Panc1 (cell line): ENCODE measurements at regions not wholly inside any gene's neighbourhood (a gene's known extent, or its start where the extent isn't known, plus 50 kb on each side); places are given as distances from the start of the nearest gene placed in this dataset.
"Not testable (repeated sequence)": the region's sequence is repeated elsewhere in the genome, so short reads cannot be mapped to it uniquely, and the experiment has no call there.

Experiments used
- ATAC-seq: fragments of 200-7000 bp; cut with Tn5 transposase; 2 replicates; pipeline ENCODE4 v1.9.1; 2020; ENCODE audit warnings: mild to moderate bottlenecking, moderate library complexity
- BruUV-seq: library from RNA; stranded (reverse); fragments of 400-500 nt; replicated peaks from 2 replicates; lab custom pipeline; 2021; lab: Mats Ljungman, UMichigan
- CTCF ChIA-PET: fragments of 300-600 bp; sonication (Branson Sonifier 250); formaldehyde crosslinking; loops from one replicate; lab custom pipeline; 2022; ENCODE audit warnings: antibody characterized with exemption; lab: Charles Lee
- POLR2A ChIA-PET: fragments of 300-600 bp; sonication (Branson Sonifier 250); formaldehyde crosslinking; loops from one replicate; lab custom pipeline; 2022; ENCODE audit warnings: antibody characterized with exemption; lab: Charles Lee
- DNase-seq: peaks from one replicate; pipeline ENCODE4 v3.0.0-alpha.2; 2010; ENCODE audit warnings: low read depth, low spot score
- H3K27ac ChIP-seq: 2 replicates; pipeline ENCODE4 v1.5.1; 2011; ENCODE audit warnings: mild to moderate bottlenecking, low read length, inconsistent platforms
- H3K27me3 ChIP-seq: fragments of 200-500 bp; sonication (Bioruptor generic); 2 replicates; pipeline ENCODE4 v1.6.0; 2014; ENCODE audit warnings: low read length, inconsistent platforms; ENCODE audit not compliant: control insufficient read depth, insufficient read depth
- H3K36me3 ChIP-seq: fragments of 200-500 bp; sonication (Bioruptor generic); 2 replicates; pipeline ENCODE4 v1.5.1; 2014; ENCODE audit warnings: inconsistent platforms, mild to moderate bottlenecking, low read length, moderate library complexity; ENCODE audit not compliant: control insufficient read depth, insufficient read depth
- H3K4me1 ChIP-seq: 2 replicates; pipeline ENCODE4 v1.5.1; 2011; ENCODE audit warnings: inconsistent platforms, mild to moderate bottlenecking, low read length, moderate library complexity; ENCODE audit not compliant: control insufficient read depth, insufficient read depth
- H3K4me3 ChIP-seq, 2 experiments: 2 replicates each; pipeline ENCODE4 v1.5.1; 2011 to 2012; ENCODE audit warnings: low read depth in 2 of 2, low read length in 2 of 2, mild to moderate bottlenecking in 2 of 2, inconsistent platforms in 1 of 2, moderate library complexity in 1 of 2
- H3K9me3 ChIP-seq: fragments of 200-500 bp; sonication (Bioruptor generic); 2 replicates; pipeline ENCODE4 v1.5.1; 2014; ENCODE audit warnings: low read depth, mild to moderate bottlenecking, inconsistent platforms, low read length, moderate library complexity; ENCODE audit not compliant: control insufficient read depth, insufficient read depth
- POLR2AphosphoS5 ChIP-seq: IDR thresholded peaks from 2 replicates; pipeline ENCODE4 v1.6.1; 2012; ENCODE audit warnings: mild to moderate bottlenecking, low read depth, low read length, moderate library complexity
- SIN3A ChIP-seq: IDR thresholded peaks from 2 replicates; pipeline ENCODE4 v1.6.1; 2012; ENCODE audit warnings: low read depth, mild to moderate bottlenecking, low read length, moderate library complexity, borderline replicate concordance; ENCODE audit not compliant: insufficient read depth
- TCF7L2 ChIP-seq: IDR thresholded peaks from 2 replicates; pipeline ENCODE4 v1.6.1; 2011; ENCODE audit warnings: mild to moderate bottlenecking, low read depth, low read length, inconsistent platforms
- in situ Hi-C: cut with HindIII; loops from 2 replicates; pipeline ENCODE4 v1.10.0; 2016; ENCODE audit warnings: low sequenced_read_pairs, low pct_unique_long_range_greater_than_20kb
- intact Hi-C: fragments of 100-400 bp; cut with micrococcal nuclease; formaldehyde crosslinking; loops from one replicate; pipeline ENCODE4 v1.10.0; 2022; ENCODE audit not compliant: unreplicated experiment
- TF ChIP-seq, protein P1 (sequence below): fragments of 450-650 bp; IDR thresholded peaks from 2 replicates; pipeline ENCODE4 v1.5.1; 2017; ENCODE audit warnings: mild to moderate bottlenecking
- TF ChIP-seq, protein P2 (sequence below), 2 experiments: IDR thresholded peaks; 2 replicates each; pipeline ENCODE4 v1.6.1; 2011 to 2012; ENCODE audit warnings: low read depth in 2 of 2, control low read depth in 1 of 2, low read length in 1 of 2, mild to moderate bottlenecking in 1 of 2, moderate library complexity in 1 of 2; ENCODE audit not compliant: insufficient read depth in 1 of 2

DNA sequence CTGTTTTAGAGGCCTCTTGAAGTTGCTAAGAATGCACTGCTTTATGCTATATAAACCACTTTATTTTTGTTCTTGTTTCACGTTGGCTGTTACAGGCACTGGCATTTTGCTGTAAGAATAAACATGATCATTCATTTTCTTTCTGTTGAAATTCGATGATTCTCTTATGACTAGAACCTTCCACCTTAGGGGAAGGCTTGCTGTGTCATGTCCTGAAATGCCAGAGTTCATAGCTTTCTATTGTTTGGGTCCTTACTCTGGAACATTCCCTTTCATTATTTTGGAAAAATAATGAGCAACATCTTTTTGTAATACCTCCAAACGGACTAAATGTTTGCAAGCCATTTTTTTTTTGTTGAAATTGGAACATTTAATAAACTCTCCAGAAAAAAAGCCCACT is 495.1 kb upstream of the POT1 start:
- no peak for TF ChIP-seq TCF7L2
- TF ChIP-seq, protein P1, sequence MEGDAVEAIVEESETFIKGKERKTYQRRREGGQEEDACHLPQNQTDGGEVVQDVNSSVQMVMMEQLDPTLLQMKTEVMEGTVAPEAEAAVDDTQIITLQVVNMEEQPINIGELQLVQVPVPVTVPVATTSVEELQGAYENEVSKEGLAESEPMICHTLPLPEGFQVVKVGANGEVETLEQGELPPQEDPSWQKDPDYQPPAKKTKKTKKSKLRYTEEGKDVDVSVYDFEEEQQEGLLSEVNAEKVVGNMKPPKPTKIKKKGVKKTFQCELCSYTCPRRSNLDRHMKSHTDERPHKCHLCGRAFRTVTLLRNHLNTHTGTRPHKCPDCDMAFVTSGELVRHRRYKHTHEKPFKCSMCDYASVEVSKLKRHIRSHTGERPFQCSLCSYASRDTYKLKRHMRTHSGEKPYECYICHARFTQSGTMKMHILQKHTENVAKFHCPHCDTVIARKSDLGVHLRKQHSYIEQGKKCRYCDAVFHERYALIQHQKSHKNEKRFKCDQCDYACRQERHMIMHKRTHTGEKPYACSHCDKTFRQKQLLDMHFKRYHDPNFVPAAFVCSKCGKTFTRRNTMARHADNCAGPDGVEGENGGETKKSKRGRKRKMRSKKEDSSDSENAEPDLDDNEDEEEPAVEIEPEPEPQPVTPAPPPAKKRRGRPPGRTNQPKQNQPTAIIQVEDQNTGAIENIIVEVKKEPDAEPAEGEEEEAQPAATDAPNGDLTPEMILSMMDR = no peak
- TF ChIP-seq SIN3A = no peak
- TF ChIP-seq, protein P2, sequence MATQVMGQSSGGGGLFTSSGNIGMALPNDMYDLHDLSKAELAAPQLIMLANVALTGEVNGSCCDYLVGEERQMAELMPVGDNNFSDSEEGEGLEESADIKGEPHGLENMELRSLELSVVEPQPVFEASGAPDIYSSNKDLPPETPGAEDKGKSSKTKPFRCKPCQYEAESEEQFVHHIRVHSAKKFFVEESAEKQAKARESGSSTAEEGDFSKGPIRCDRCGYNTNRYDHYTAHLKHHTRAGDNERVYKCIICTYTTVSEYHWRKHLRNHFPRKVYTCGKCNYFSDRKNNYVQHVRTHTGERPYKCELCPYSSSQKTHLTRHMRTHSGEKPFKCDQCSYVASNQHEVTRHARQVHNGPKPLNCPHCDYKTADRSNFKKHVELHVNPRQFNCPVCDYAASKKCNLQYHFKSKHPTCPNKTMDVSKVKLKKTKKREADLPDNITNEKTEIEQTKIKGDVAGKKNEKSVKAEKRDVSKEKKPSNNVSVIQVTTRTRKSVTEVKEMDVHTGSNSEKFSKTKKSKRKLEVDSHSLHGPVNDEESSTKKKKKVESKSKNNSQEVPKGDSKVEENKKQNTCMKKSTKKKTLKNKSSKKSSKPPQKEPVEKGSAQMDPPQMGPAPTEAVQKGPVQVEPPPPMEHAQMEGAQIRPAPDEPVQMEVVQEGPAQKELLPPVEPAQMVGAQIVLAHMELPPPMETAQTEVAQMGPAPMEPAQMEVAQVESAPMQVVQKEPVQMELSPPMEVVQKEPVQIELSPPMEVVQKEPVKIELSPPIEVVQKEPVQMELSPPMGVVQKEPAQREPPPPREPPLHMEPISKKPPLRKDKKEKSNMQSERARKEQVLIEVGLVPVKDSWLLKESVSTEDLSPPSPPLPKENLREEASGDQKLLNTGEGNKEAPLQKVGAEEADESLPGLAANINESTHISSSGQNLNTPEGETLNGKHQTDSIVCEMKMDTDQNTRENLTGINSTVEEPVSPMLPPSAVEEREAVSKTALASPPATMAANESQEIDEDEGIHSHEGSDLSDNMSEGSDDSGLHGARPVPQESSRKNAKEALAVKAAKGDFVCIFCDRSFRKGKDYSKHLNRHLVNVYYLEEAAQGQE (IDR thresholded peaks at IDR 0.05; ENCODE audit: insufficient read depth in 1 of 2, low read depth in 2 of 2, low read length in 1 of 2) = no peak
- TF ChIP-seq POLR2AphosphoS5 = no peak
- in situ Hi-C loops (no loop called here), intact Hi-C loops (no loop called here)
- no peaks in the 10 kb centered on the region for H3K27me3 ChIP-seq
- no peaks in the 10 kb centered on the region for H3K4me1 ChIP-seq
- ATAC-seq = no peak
- CTCF ChIA-PET = no interaction called here
- BruUV-seq = no TSS peak
- no peaks in the 10 kb centered on the region for H3K36me3 ChIP-seq
- no peak overlapping the region for H3K4me3 ChIP-seq
- no peak for DNase-seq
- H3K9me3 ChIP-seq = no peaks in the 10 kb centered on the region
- POLR2A ChIA-PET = interaction anchor here (0.7 kb wide), 1 partner anchor 729 kb away, joined by 5 read pairs; no protein-coding TSS in a partner anchor
- no peak overlapping the region for H3K27ac ChIP-seq

DNA sequence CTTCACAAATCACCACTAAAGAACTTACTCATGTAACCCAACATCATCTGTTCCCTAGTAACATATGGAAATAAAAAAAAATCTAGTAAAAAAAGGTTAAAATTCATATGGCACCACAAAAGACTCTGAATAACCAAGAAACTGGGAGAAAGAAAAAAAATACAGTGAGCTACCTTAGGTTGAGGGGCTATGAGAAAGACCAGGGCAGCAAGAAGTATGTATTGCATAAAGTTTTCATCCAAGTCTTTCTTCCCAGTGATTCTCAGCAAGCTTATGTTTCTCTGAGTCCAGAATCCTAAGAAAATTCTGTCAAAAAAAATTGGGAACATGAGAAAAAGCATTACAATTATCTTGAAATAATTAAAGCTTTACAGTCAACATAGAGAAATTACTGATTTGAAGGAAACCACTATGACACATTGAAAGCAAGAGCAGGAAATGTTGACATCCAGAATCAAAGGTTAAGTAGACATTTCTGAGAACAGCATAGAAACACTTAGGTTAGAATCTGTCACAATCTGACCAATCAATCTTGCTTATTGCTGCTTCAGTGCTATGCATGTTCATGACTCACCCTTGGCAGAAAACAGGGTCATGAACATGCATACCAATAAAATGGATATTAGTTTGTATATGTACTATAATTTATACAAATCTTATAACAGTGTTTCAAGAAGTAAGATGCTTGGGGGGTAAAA is 494.0 kb upstream of the POT1 start:
- ChIA-PET CTCF (no interaction called here), POLR2A (no interaction called here)
- no peak overlapping the region for H3K4me3 ChIP-seq
- H3K27ac ChIP-seq = no peak overlapping the region
- no peak for TF ChIP-seq POLR2AphosphoS5
- no peak for TF ChIP-seq TCF7L2
- TF ChIP-seq, protein P1 = no peak
- TF ChIP-seq SIN3A = no peak
- TF ChIP-seq, protein P2 (IDR thresholded peaks at IDR 0.05; ENCODE audit: insufficient read depth in 1 of 2, low read depth in 2 of 2, low read length in 1 of 2) = no peak
- H3K27me3 ChIP-seq = no peaks in the 10 kb centered on the region
- in situ Hi-C loops = no loop called here
- DNase-seq = no peak
- BruUV-seq = no TSS peak
- no peaks in the 10 kb centered on the region for H3K4me1 ChIP-seq
- no peak for ATAC-seq
- no peaks in the 10 kb centered on the region for H3K9me3 ChIP-seq
- no peaks in the 10 kb centered on the region for H3K36me3 ChIP-seq
- intact Hi-C loops = no loop called here

DNA sequence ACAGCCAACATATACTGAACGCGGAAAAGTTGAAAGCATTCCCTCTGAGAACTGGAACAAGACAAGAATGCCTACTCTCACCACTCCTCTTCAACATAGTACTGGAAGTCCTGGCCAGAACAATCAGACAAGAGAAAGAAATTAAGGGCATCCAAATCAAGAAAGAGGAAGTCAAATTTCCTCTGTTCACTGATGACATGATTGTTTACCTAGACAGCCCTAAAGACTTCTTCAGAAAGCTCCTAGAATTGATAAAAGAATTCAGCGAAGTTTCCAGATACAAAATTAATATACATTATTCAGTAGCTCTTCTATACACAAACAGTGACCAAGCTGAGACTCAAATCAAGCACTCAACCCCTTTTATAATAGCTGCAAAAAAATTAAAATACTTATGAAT is 491.8 kb upstream of the POT1 start:
- ATAC-seq, H3K27me3 ChIP-seq, in situ Hi-C loops, POLR2A ChIA-PET, DNase-seq, H3K9me3 ChIP-seq, H3K36me3 ChIP-seq, BruUV-seq, CTCF ChIA-PET, H3K27ac ChIP-seq, H3K4me3 ChIP-seq, H3K4me1 ChIP-seq, intact Hi-C loops: not testable (repeated sequence)
